Endothelial cell of umbilical vein (primary cell): ENCODE measurements at regions not wholly inside any gene's neighbourhood (a gene's known extent, or its start where the extent isn't known, plus 50 kb on each side); places are given as distances from the start of the nearest gene placed in this dataset.

Source experiments
- BruUV-seq: library from RNA; stranded (reverse); fragments of 400-500 nt; replicated peaks from 2 replicates; lab custom pipeline; 2021; lab: Mats Ljungman, UMichigan
- CTCF ChIA-PET: fragments of 300-600, 350-600 bp; sonication (Branson Sonifier 250); formaldehyde crosslinking; loops from one replicate; lab custom pipeline; 2021; ENCODE audit warnings: antibody characterized with exemption, inconsistent platforms; lab: Charles Lee
- POLR2A ChIA-PET: fragments of 300-600, 350-600 bp; sonication (Branson Sonifier 250); formaldehyde crosslinking; loops from one replicate; lab custom pipeline; 2021; ENCODE audit warnings: antibody characterized with exemption, inconsistent platforms; lab: Charles Lee
- DNase-seq: peaks from one replicate; pipeline ENCODE4 v3.0.0-alpha.2; 2011; ENCODE audit warnings: low read depth, low spot score
- FAIRE-seq: peaks from 2 replicates; lab custom pipeline; 2011; peaks lifted over from hg19 to GRCh38; lab: Jason Lieb, UNC
- H2AFZ ChIP-seq: 2 replicates; pipeline ENCODE4 v1.6.0; 2012; ENCODE audit warnings: low read depth, low read length, control low read depth, inconsistent platforms
- H3K27ac ChIP-seq: 2 replicates; pipeline ENCODE4 v1.5.1; 2011; ENCODE audit warnings: low read depth, mild to moderate bottlenecking, control low read depth, low read length, moderate library complexity; ENCODE audit not compliant: insufficient read depth
- H3K27me3 ChIP-seq, 2 experiments: 2 replicates each; pipeline versions ENCODE4 v1.6.0 to v1.6.1; 2011; ENCODE audit warnings: low read length in 2 of 2, mixed read lengths in 1 of 2; ENCODE audit not compliant: control insufficient read depth in 2 of 2, insufficient read depth in 2 of 2
- H3K36me3 ChIP-seq, 2 experiments: 2 replicates in 1 of 2; 3 replicates in 1 of 2; pipeline ENCODE4 v1.5.1; 2011; ENCODE audit warnings: low read length in 2 of 2, mild to moderate bottlenecking in 1 of 2, moderate library complexity in 1 of 2; ENCODE audit not compliant: control insufficient read depth in 2 of 2, insufficient read depth in 2 of 2; ENCODE audit errors: extremely low read depth in 1 of 2
- H3K4me1 ChIP-seq: 3 replicates; pipeline ENCODE4 v1.5.1; 2011; ENCODE audit warnings: mild to moderate bottlenecking, low read length; ENCODE audit not compliant: control insufficient read depth, insufficient read depth; ENCODE audit errors: extremely low read depth
- H3K4me2 ChIP-seq: 2 replicates; pipeline ENCODE4 v1.6.1; 2011; ENCODE audit warnings: low read length, control low read depth, mixed read lengths; ENCODE audit not compliant: insufficient read depth
- H3K4me3 ChIP-seq, 3 experiments: fragments of 200-600 bp in 1 of 3; sonication (generic), shearing (Covaris generic) in 1 of 3; replicated peaks in 1 of 3; 2 replicates each; pipeline ENCODE4 v1.5.1; 2011 to 2016; ENCODE audit warnings: control low read depth in 3 of 3, low read length in 3 of 3, mild to moderate bottlenecking in 2 of 3, inconsistent platforms in 1 of 3, low read depth in 1 of 3, moderate library complexity in 1 of 3; ENCODE audit not compliant: insufficient read depth in 1 of 3
- H3K79me2 ChIP-seq: 2 replicates; pipeline ENCODE4 v1.6.0; 2012; ENCODE audit warnings: low read length, inconsistent platforms; ENCODE audit not compliant: control insufficient read depth, insufficient read depth
- H3K9ac ChIP-seq: replicated peaks from 2 replicates; pipeline ENCODE3; 2011; ENCODE audit warnings: low read length, control low read depth; ENCODE audit not compliant: insufficient read depth; ENCODE audit errors: extremely low read depth
- H3K9me1 ChIP-seq: replicated peaks from 3 replicates; pipeline ENCODE4 v1.6.0; 2011; ENCODE audit warnings: mild to moderate bottlenecking, low read length; ENCODE audit not compliant: control insufficient read depth, insufficient read depth; ENCODE audit errors: extremely low read depth
- H3K9me3 ChIP-seq: replicated peaks from 2 replicates; pipeline ENCODE4 v1.5.1; 2012; ENCODE audit warnings: low read length, inconsistent platforms; ENCODE audit not compliant: control insufficient read depth, insufficient read depth
- H4K20me1 ChIP-seq: replicated peaks from 2 replicates; pipeline ENCODE3; 2011; ENCODE audit warnings: mild to moderate bottlenecking, low read length; ENCODE audit not compliant: control insufficient read depth, insufficient read depth; ENCODE audit errors: extremely low read depth
- CTCF ChIP-seq, 2 donors: IDR thresholded peaks; 1 replicate in 1 of 2; 2 replicates in 1 of 2; pipeline ENCODE4 v1.5.1; 2011; ENCODE audit warnings: low read length in 2 of 2, mild to moderate bottlenecking in 2 of 2, moderate library complexity in 2 of 2, control low read depth in 1 of 2, inconsistent platforms in 1 of 2, low read depth in 1 of 2; ENCODE audit not compliant: insufficient read depth in 1 of 2; ENCODE audit errors: extremely low read depth in 1 of 2
- EZH2 ChIP-seq: IDR thresholded peaks from 2 replicates; pipeline ENCODE4 v1.6.1; 2012; ENCODE audit warnings: borderline replicate concordance, low read depth, mild to moderate bottlenecking, moderate library complexity, low read length, inconsistent platforms; ENCODE audit not compliant: severe bottlenecking
- FOS ChIP-seq: IDR thresholded peaks from 2 replicates; pipeline ENCODE4 v1.6.1; 2011; ENCODE audit warnings: mild to moderate bottlenecking, low read length, moderate library complexity, borderline replicate concordance; ENCODE audit not compliant: insufficient read depth
- GATA2 ChIP-seq: IDR thresholded peaks from 2 replicates; pipeline ENCODE4 v1.7.0; 2011; ENCODE audit warnings: low read depth, mild to moderate bottlenecking, moderate library complexity, mixed read lengths, low read length; ENCODE audit not compliant: insufficient read length, insufficient read depth
- JUN ChIP-seq: IDR thresholded peaks from 2 replicates; pipeline ENCODE4 v1.6.1; 2011; ENCODE audit warnings: borderline replicate concordance, low read depth; ENCODE audit not compliant: insufficient read length, insufficient read depth
- MAX ChIP-seq: IDR thresholded peaks from 2 replicates; pipeline ENCODE4 v1.6.1; 2011; ENCODE audit not compliant: insufficient read depth, insufficient read length
- MYC ChIP-seq: IDR thresholded peaks from one replicate; pipeline ENCODE4 v1.6.1; 2011; ENCODE audit warnings: mild to moderate bottlenecking, low read depth, low read length
- POLR2A ChIP-seq: IDR thresholded peaks from 2 replicates; pipeline ENCODE4 v1.6.1; 2012; ENCODE audit warnings: low read depth, mild to moderate bottlenecking, control low read depth, low read length
- POLR2AphosphoS5 ChIP-seq: IDR thresholded peaks from 2 replicates; pipeline ENCODE4 v1.6.1; 2012; ENCODE audit warnings: low read depth, mild to moderate bottlenecking, control low read depth, low read length, moderate library complexity; ENCODE audit not compliant: insufficient read depth
- dilution Hi-C: fragments of 300-500 bp; cut with MboI; formaldehyde crosslinking; loops from one replicate; pipeline ENCODE4 v1.15.0; 2019; ENCODE audit warnings: low sequenced_read_pairs; ENCODE audit not compliant: extremely low pct_ligation_motif_present
- intact Hi-C: fragments of 100-400 bp; cut with micrococcal nuclease; formaldehyde crosslinking; loops from one replicate; pipeline ENCODE4 v1.10.0; 2022

GRCh38 chr6:147035886-147036285 is 168.3 kb upstream of the STXBP5 start:
- DNase-seq, result no peak
- ChIA-PET POLR2A (no interaction called here), CTCF (no interaction called here)
- Histone ChIP-seq H4K20me1 (no peaks in the 10 kb centered on the region), H3K36me3 (no peaks in the 10 kb centered on the region), H3K9me1 (no peaks in the 10 kb centered on the region), H3K4me2 (no peak overlapping the region), H3K9me3 (no peaks in the 10 kb centered on the region), H2AFZ (no peak overlapping the region), H3K27me3 (peaks cover 0 to 2% of the 10 kb centered on the region in 2 experiments), H3K4me1 (no peaks in the 10 kb centered on the region), H3K9ac (no peak overlapping the region), H3K4me3 (no peak overlapping the region), H3K27ac (no peak overlapping the region), H3K79me2 (no peaks in the 10 kb centered on the region)
- dilution Hi-C loops, result no loop called here
- FAIRE-seq, result no peak
- intact Hi-C loops, result no loop called here
- no TSS peak for BruUV-seq
- TF ChIP-seq MYC (no peak), FOS (no peak), JUN (no peak), MAX (no peak), POLR2AphosphoS5 (no peak), CTCF (IDR thresholded peaks at IDR 0.05; ENCODE audit: extremely low read depth in 1 of 2, insufficient read depth in 1 of 2, low read depth in 1 of 2, low read length in 2 of 2) (no peak), POLR2A (no peak), GATA2 (no peak), EZH2 (no peak)
